OCI-LY1 (cell line): ENCODE measurements at regions not wholly inside any gene's neighbourhood (a gene's known extent, or its start where the extent isn't known, plus 50 kb on each side); places are given as distances from the start of the nearest gene placed in this dataset.

Experiments
- CTCF ChIP-seq: fragments of 200-600 bp; sonication (generic), shearing (Covaris generic); IDR thresholded peaks from 2 replicates; pipeline ENCODE4 v1.5.1; 2017; ENCODE audit warnings: mild to moderate bottlenecking, antibody characterized with exemption, low read length, moderate library complexity, mixed read lengths
- EZH2 ChIP-seq: fragments of 200-600 bp; sonication (generic), shearing (Covaris generic); IDR thresholded peaks from 2 replicates; pipeline ENCODE4 v1.8.0; 2017; ENCODE audit warnings: borderline replicate concordance, mixed run types, mild to moderate bottlenecking, antibody characterized with exemption, low read length, moderate library complexity, mixed read lengths

GRCh38 chr16:48659940-48660339 is 50.0 kb upstream of the N4BP1 start:
- TF ChIP-seq CTCF (no peak), EZH2 (no peak)
